ENCODE measurements at regions not wholly inside any gene's neighbourhood (a gene's known extent, or its start where the extent isn't known, plus 50 kb on each side); places are given as distances from the start of the nearest gene placed in this dataset.
"Not testable (repeated sequence)": the region's sequence is repeated elsewhere in the genome, so short reads cannot be mapped to it uniquely, and the experiment has no call there.

- no peak for DNase-seq (ENCODE audit: low spot score)
- intact Hi-C loops (cut with DNase I): loop anchor here in 1 of 2 donors (10.0 kb wide), 1 partner anchor 125 kb away; no protein-coding TSS in a partner anchor
Observed at GRCh38 chr2:39849982-39850526, 71.0 kb upstream of the THUMPD2 start.

GRCh38 chr2:39849064-39849463 is 70.0 kb upstream of the THUMPD2 start:
- no peak for DNase-seq (ENCODE audit: low spot score)

GRCh38 chr2:39845460-39846146 is 66.5 kb upstream of the THUMPD2 start:
- intact Hi-C loops (cut with DNase I): no loop called here
- no peak for DNase-seq (ENCODE audit: low spot score)

More at GRCh38 chr2:39849064-39849463, 70.0 kb upstream of the THUMPD2 start:
- intact Hi-C loops (cut with DNase I): no loop called here

- intact Hi-C loops (cut with DNase I): no loop called here
- no peak for DNase-seq (ENCODE audit: low spot score)
Observed at GRCh38 chr2:39839261-39839848, 60.3 kb upstream of the THUMPD2 start.

GRCh38 chr2:39838589-39838988 is 59.5 kb upstream of the THUMPD2 start:
- DNase-seq (ENCODE audit: low spot score): no peak
- intact Hi-C loops (cut with DNase I): no loop called here

- DNase-seq (ENCODE audit: low spot score): no peak
Observed at GRCh38 chr2:39837856-39838453, 58.9 kb upstream of the THUMPD2 start.

GRCh38 chr2:39836638-39837037 is 57.6 kb upstream of the THUMPD2 start:
- DNase-seq (ENCODE audit: low spot score): no peak
- intact Hi-C loops (cut with DNase I): no loop called here

More at GRCh38 chr2:39837856-39838453, 58.9 kb upstream of the THUMPD2 start:
- intact Hi-C loops (cut with DNase I): no loop called here

- intact Hi-C loops (cut with DNase I): no loop called here
- DNase-seq (ENCODE audit: low spot score): no peak
Observed at GRCh38 chr2:39834426-39834825, 55.4 kb upstream of the THUMPD2 start.

- intact Hi-C loops (cut with DNase I); DNase-seq (ENCODE audit: low spot score): not testable (repeated sequence)
Observed at GRCh38 chr2:39830610-39831009, 51.6 kb upstream of the THUMPD2 start.

All from posterior vena cava (tissue), 2 donors.